Liver (tissue), 8 donors: ENCODE measurements at regions not wholly inside any gene's neighbourhood (a gene's known extent, or its start where the extent isn't known, plus 50 kb on each side); places are given as distances from the start of the nearest gene placed in this dataset.

ENCODE experiments used
- DNase-seq: peaks from one replicate; pipeline ENCODE4 v3.0.0-alpha.2; 2017; ENCODE audit warnings: low spot score
- H3K27ac ChIP-seq, 2 donors: one replicate each; pipeline ENCODE4 v1.7.0; 2013; ENCODE audit warnings: inconsistent platforms in 2 of 2, low read length in 2 of 2, control low read depth in 1 of 2, low read depth in 1 of 2, mild to moderate bottlenecking in 1 of 2
- H3K27me3 ChIP-seq, 4 donors: one replicate each; pipeline versions ENCODE4 v1.6.1 to v1.7.0; 2013; ENCODE audit warnings: low read length in 3 of 4, inconsistent platforms in 1 of 4, mild to moderate bottlenecking in 1 of 4, moderate library complexity in 1 of 4; ENCODE audit not compliant: control insufficient read depth in 4 of 4, insufficient read depth in 4 of 4
- H3K36me3 ChIP-seq, 4 donors: one replicate each; pipeline versions ENCODE4 v1.6.1 to v1.7.0; 2013; ENCODE audit warnings: low read length in 3 of 4, mild to moderate bottlenecking in 3 of 4, low read depth in 1 of 4, moderate library complexity in 1 of 4; ENCODE audit not compliant: control insufficient read depth in 4 of 4, insufficient read depth in 3 of 4
- H3K4me1 ChIP-seq, 4 donors: one replicate each; pipeline versions ENCODE4 v1.6.1 to v1.7.0; 2013; ENCODE audit warnings: low read length in 3 of 4, mild to moderate bottlenecking in 3 of 4, moderate library complexity in 1 of 4; ENCODE audit not compliant: control insufficient read depth in 4 of 4, insufficient read depth in 4 of 4
- H3K4me3 ChIP-seq, 3 donors: one replicate each; pipeline versions ENCODE4 v1.6.1 to v1.7.0; 2013; ENCODE audit warnings: low read length in 3 of 3, control low read depth in 1 of 3, low read depth in 1 of 3, mild to moderate bottlenecking in 1 of 3
- H3K9ac ChIP-seq, 2 donors: one replicate each; pipeline ENCODE4 v1.7.0; 2013; ENCODE audit warnings: low read length in 2 of 2, mild to moderate bottlenecking in 2 of 2, moderate library complexity in 2 of 2, control low read depth in 1 of 2, low read depth in 1 of 2
- H3K9me3 ChIP-seq, 4 donors: one replicate each; pipeline versions ENCODE4 v1.6.1 to v1.7.0; 2013; ENCODE audit warnings: low read length in 3 of 4; ENCODE audit not compliant: control insufficient read depth in 4 of 4
- ATF3 ChIP-seq: IDR thresholded peaks from 2 replicates; pipeline ENCODE4 v1.6.1; 2016; ENCODE audit warnings: antibody characterized with exemption
- CTCF ChIP-seq: fragments of 150-350 bp; IDR thresholded peaks from 2 replicates; pipeline ENCODE4 v1.5.1; 2017; ENCODE audit warnings: improper control_type of control experiment, low read depth, low read length; ENCODE audit not compliant: missing input control
- EGR1 ChIP-seq, 2 donors: IDR thresholded peaks; 2 replicates each; pipeline ENCODE4 v1.6.1; 2016 to 2018; ENCODE audit warnings: antibody characterized with exemption in 2 of 2, low read depth in 2 of 2
- HNF4A ChIP-seq, 2 donors: conservative IDR thresholded peaks; 2 replicates each; pipeline ENCODE4 v1.6.1; 2016; ENCODE audit warnings: antibody characterized with exemption in 2 of 2, mild to moderate bottlenecking in 2 of 2
- JUND ChIP-seq, 2 donors: IDR thresholded peaks; 2 replicates each; pipeline ENCODE4 v1.6.1; 2016; ENCODE audit warnings: antibody characterized with exemption in 2 of 2
- MAX ChIP-seq: IDR thresholded peaks from 2 replicates; pipeline ENCODE4 v1.6.1; 2016; ENCODE audit warnings: antibody characterized with exemption
- NR2F2 ChIP-seq: IDR thresholded peaks from 2 replicates; pipeline ENCODE4 v1.6.1; 2016; ENCODE audit warnings: antibody characterized with exemption
- REST ChIP-seq: IDR thresholded peaks from 2 replicates; pipeline ENCODE4 v1.6.1; 2016; ENCODE audit warnings: antibody characterized with exemption, mild to moderate bottlenecking
- TAF1 ChIP-seq: conservative IDR thresholded peaks from 2 replicates; pipeline ENCODE4 v1.6.1; 2016; ENCODE audit warnings: antibody characterized with exemption, mild to moderate bottlenecking
- YY1 ChIP-seq: IDR thresholded peaks from 2 replicates; pipeline ENCODE4 v1.6.1; 2016; ENCODE audit warnings: antibody characterized with exemption, mild to moderate bottlenecking
- ZBTB33 ChIP-seq: IDR thresholded peaks from 2 replicates; pipeline ENCODE4 v1.6.1; 2016; ENCODE audit warnings: antibody characterized with exemption
- WGBS: extraction: QIAGEN DNeasy Blood & Tissue Kit; methylation state at CpG from one replicate; pipeline ENCODE4 v1.1.7; 2013; 5-methylcytosine and 5-hydroxymethylcytosine counted together
- donor health status: healthy.
- donor health status: healthy.
- donor health status: healthy.
- donor health status: healthy.
- donor health status: healthy.

GRCh38 chr13:85564598-85564997, 234.6 kb downstream of the SLITRK6 start:
- Histone ChIP-seq H3K27me3 (no peaks in the 10 kb centered on the region), H3K9ac (no peak overlapping the region), H3K36me3 (no peaks in the 10 kb centered on the region), H3K4me1 (no peaks in the 10 kb centered on the region), H3K4me3 (no peak overlapping the region), H3K27ac (no peak overlapping the region), H3K9me3 (no peaks in the 10 kb centered on the region)
- TF ChIP-seq NR2F2 = no peak
- no peak for TF ChIP-seq MAX
- no peak for TF ChIP-seq YY1
- TF ChIP-seq CTCF = no peak
- TF ChIP-seq REST = no peak
- TF ChIP-seq JUND (IDR thresholded peaks at IDR 0.05) = no peak
- no peak for TF ChIP-seq ATF3
- TF ChIP-seq TAF1 = no peak
- no peak for TF ChIP-seq HNF4A (conservative IDR thresholded peaks at IDR 0.05)
- 41% methylated on average over 1 of the region's 1 CpG for WGBS
- DNase-seq = no peak

- Histone ChIP-seq H3K9me3 (no peaks in the 10 kb centered on the region), H3K36me3 (no peaks in the 10 kb centered on the region), H3K4me3 (no peak overlapping the region), H3K27ac (no peak overlapping the region), H3K4me1 (no peaks in the 10 kb centered on the region), H3K27me3 (no peaks in the 10 kb centered on the region), H3K9ac (no peak overlapping the region)
- no peak for DNase-seq
- TF ChIP-seq ZBTB33 (no peak), EGR1 (IDR thresholded peaks at IDR 0.05; ENCODE audit: low read depth in 2 of 2) (no peak), MAX (no peak), CTCF (no peak)
- WGBS = 92% methylated on average over 6 of the region's 6 CpGs
These were observed 236.9 kb downstream of the SLITRK6 start for GRCh38 chr13:85562282-85562681.
